SK-N-SH (cell line): ENCODE measurements at regions not wholly inside any gene's neighbourhood (a gene's known extent, or its start where the extent isn't known, plus 50 kb on each side); places are given as distances from the start of the nearest gene placed in this dataset.
A peak's percentile ranks its signal among the peaks of the same experiment; 100 is the strongest.

Experiments used
- CTCF ChIA-PET: fragments of 300-600, 350-600 bp; formaldehyde crosslinking; extraction: SDS; loops from one replicate; lab custom pipeline; 2021; lab: Yijun Ruan, JAX
- POLR2A ChIA-PET: fragments of 350-600 bp; sonication (Branson Sonifier 250); formaldehyde crosslinking; extraction: SDS; loops from one replicate; lab custom pipeline; 2020; ENCODE audit warnings: antibody characterized with exemption, inconsistent platforms; lab: Yijun Ruan, JAX
- DNase-seq: peaks from one replicate; pipeline ENCODE4 v3.0.0; 2012
- H2AFZ ChIP-seq: fragments of 200-600 bp; sonication (generic); 2 replicates; pipeline ENCODE4 v1.8.1; 2016; ENCODE audit warnings: antibody characterized with exemption, mild to moderate bottlenecking, low read depth
- H3F3A ChIP-seq: fragments of 200-600 bp; sonication (generic); replicated peaks from 2 replicates; pipeline ENCODE3; 2016; ENCODE audit warnings: antibody characterized with exemption, mild to moderate bottlenecking; ENCODE audit not compliant: insufficient read depth
- H3K27ac ChIP-seq, 2 experiments: fragments of 200-500 bp in 1 of 2; fragments of 200-600 bp in 1 of 2; sonication (Bioruptor generic) in 1 of 2; sonication (generic), shearing (Covaris generic) in 1 of 2; 2 replicates each; pipeline versions ENCODE4 v1.5.1 to v1.6.1; 2014 to 2016; ENCODE audit warnings: low read depth in 2 of 2, inconsistent platforms in 1 of 2, low read length in 1 of 2, mild to moderate bottlenecking in 1 of 2, mixed read lengths in 1 of 2
- H3K27me3 ChIP-seq: fragments of 200-600 bp; sonication (generic), shearing (Covaris generic); 2 replicates; pipeline ENCODE4 v1.6.1; 2016; ENCODE audit warnings: mixed run types; ENCODE audit not compliant: insufficient read depth
- H3K36me3 ChIP-seq, 2 experiments: fragments of 200-500 bp in 1 of 2; fragments of 200-600 bp in 1 of 2; sonication (Bioruptor generic) in 1 of 2; sonication (generic) in 1 of 2; replicated peaks in 1 of 2; 2 replicates each; pipeline versions ENCODE3 to v1.5.1; 2014 to 2016; ENCODE audit warnings: low read length in 1 of 2, mild to moderate bottlenecking in 1 of 2; ENCODE audit not compliant: insufficient read depth in 2 of 2, control insufficient read depth in 1 of 2
- H3K4me1 ChIP-seq, 2 experiments: fragments of 200-500 bp in 1 of 2; fragments of 200-600 bp in 1 of 2; sonication (Bioruptor generic) in 1 of 2; sonication (generic), shearing (Covaris generic) in 1 of 2; 2 replicates each; pipeline versions ENCODE4 v1.5.1 to v1.6.1; 2014 to 2016; ENCODE audit warnings: low read depth in 1 of 2, low read length in 1 of 2, mixed run types in 1 of 2; ENCODE audit not compliant: insufficient read depth in 2 of 2, control insufficient read depth in 1 of 2
- H3K4me2 ChIP-seq: fragments of 200-600 bp; sonication (generic), shearing (Covaris generic); 2 replicates; pipeline ENCODE4 v1.6.1; 2017; ENCODE audit warnings: mixed run types
- H3K4me3 ChIP-seq, 2 experiments: fragments of 200-500 bp in 1 of 2; fragments of 200-600 bp in 1 of 2; sonication (Bioruptor generic) in 1 of 2; sonication (generic), shearing (Covaris generic) in 1 of 2; 2 replicates each; pipeline versions ENCODE4 v1.5.1 to v1.8.1; 2014 to 2016; ENCODE audit warnings: low read depth in 2 of 2, inconsistent platforms in 1 of 2, low read length in 1 of 2, mild to moderate bottlenecking in 1 of 2, mixed read lengths in 1 of 2, moderate library complexity in 1 of 2
- H3K79me2 ChIP-seq: fragments of 200-600 bp; sonication (generic); 2 replicates; pipeline ENCODE4 v1.8.1; 2017; ENCODE audit warnings: mild to moderate bottlenecking; ENCODE audit not compliant: insufficient read depth
- H3K9ac ChIP-seq: fragments of 200-600 bp; sonication (generic); 2 replicates; pipeline ENCODE4 v1.6.1; 2017; ENCODE audit warnings: mixed run types
- H3K9me2 ChIP-seq: fragments of 200-600 bp; sonication (generic); 2 replicates; pipeline ENCODE4 v1.6.1; 2017; ENCODE audit warnings: mixed run types
- H3K9me3 ChIP-seq: fragments of 200-600 bp; sonication (generic); 2 replicates; pipeline ENCODE4 v1.6.1; 2017; ENCODE audit warnings: mixed run types, mild to moderate bottlenecking, moderate library complexity
- H4K20me1 ChIP-seq: fragments of 200-600 bp; sonication (generic); 2 replicates; pipeline ENCODE4 v1.6.1; 2017; ENCODE audit warnings: mild to moderate bottlenecking, mixed run types; ENCODE audit not compliant: insufficient read depth
- EP300 ChIP-seq, 2 experiments: IDR thresholded peaks; 2 replicates each; pipeline versions ENCODE4 v1.4.0 to v1.6.1; 2012; ENCODE audit warnings: borderline replicate concordance in 1 of 2, low read depth in 1 of 2, low read length in 1 of 2
- FOSL2 ChIP-seq: IDR thresholded peaks from 2 replicates; pipeline ENCODE4 v1.4.0; 2012; ENCODE audit warnings: low read depth, mild to moderate bottlenecking, moderate library complexity, borderline replicate concordance
- FOXJ3 ChIP-seq: sonication (generic); formaldehyde crosslinking; IDR thresholded peaks from 2 replicates; pipeline ENCODE4 v1.5.1; 2020; ENCODE audit warnings: mild to moderate bottlenecking, missing genetic modification reagents
- GABPA ChIP-seq: IDR thresholded peaks from 2 replicates; pipeline ENCODE4 v1.4.0; 2012; ENCODE audit warnings: low read depth, mild to moderate bottlenecking
- GATA2 ChIP-seq: sonication (generic); formaldehyde crosslinking; IDR thresholded peaks from 2 replicates; pipeline ENCODE4 v1.5.0; 2020; ENCODE audit warnings: mild to moderate bottlenecking, missing genetic modification reagents
- MAX ChIP-seq: IDR thresholded peaks from 2 replicates; pipeline ENCODE4 v1.4.0; 2012; ENCODE audit warnings: low read depth
- MEF2A ChIP-seq: IDR thresholded peaks from 2 replicates; pipeline ENCODE4 v1.4.0; 2012; ENCODE audit warnings: low read depth, borderline replicate concordance
- NRF1 ChIP-seq: IDR thresholded peaks from 2 replicates; pipeline ENCODE4 v1.6.1; 2012; ENCODE audit warnings: low read depth, mild to moderate bottlenecking, low read length
- PBX3 ChIP-seq: IDR thresholded peaks from 2 replicates; pipeline ENCODE4; 2012
- POLR2AphosphoS5 ChIP-seq: IDR thresholded peaks from 2 replicates; pipeline ENCODE4 v1.6.1; 2012; ENCODE audit warnings: low read depth, low read length
- RCOR1 ChIP-seq: fragments of 150-350 bp; IDR thresholded peaks from 2 replicates; pipeline ENCODE4 v1.6.1; 2017; ENCODE audit warnings: antibody characterized with exemption, low read length
- RXRA ChIP-seq: IDR thresholded peaks from 2 replicates; pipeline ENCODE4 v1.4.0; 2012; ENCODE audit warnings: low read depth, mild to moderate bottlenecking, borderline replicate concordance
- SMC3 ChIP-seq: IDR thresholded peaks from 2 replicates; pipeline ENCODE4 v1.6.1; 2012; ENCODE audit warnings: low read depth, low read length, improper control_type of control experiment
- TCF12 ChIP-seq: IDR thresholded peaks from 2 replicates; pipeline ENCODE4 v1.4.0; 2012
- TEAD4 ChIP-seq: IDR thresholded peaks from 2 replicates; pipeline ENCODE4 v1.4.0; 2012; ENCODE audit warnings: mild to moderate bottlenecking, borderline replicate concordance; ENCODE audit not compliant: insufficient read depth
- USF1 ChIP-seq: IDR thresholded peaks from 2 replicates; pipeline ENCODE4 v1.4.0; 2012; ENCODE audit warnings: low read depth, borderline replicate concordance
- YY1 ChIP-seq: IDR thresholded peaks from 2 replicates; pipeline ENCODE4 v1.4.0; 2012; ENCODE audit warnings: low read depth, mild to moderate bottlenecking
- WGBS: methylation state at CpG from one replicate; pipeline ENCODE4 v1.1.6; 2017; ENCODE audit warnings: low lambda C conversion rate; 5-methylcytosine and 5-hydroxymethylcytosine counted together
- TF ChIP-seq, protein P1 (sequence below): fragments of 150-350 bp; IDR thresholded peaks from 2 replicates; pipeline ENCODE4 v1.6.1; 2016; ENCODE audit warnings: mild to moderate bottlenecking, low read depth, low read length

DNA sequence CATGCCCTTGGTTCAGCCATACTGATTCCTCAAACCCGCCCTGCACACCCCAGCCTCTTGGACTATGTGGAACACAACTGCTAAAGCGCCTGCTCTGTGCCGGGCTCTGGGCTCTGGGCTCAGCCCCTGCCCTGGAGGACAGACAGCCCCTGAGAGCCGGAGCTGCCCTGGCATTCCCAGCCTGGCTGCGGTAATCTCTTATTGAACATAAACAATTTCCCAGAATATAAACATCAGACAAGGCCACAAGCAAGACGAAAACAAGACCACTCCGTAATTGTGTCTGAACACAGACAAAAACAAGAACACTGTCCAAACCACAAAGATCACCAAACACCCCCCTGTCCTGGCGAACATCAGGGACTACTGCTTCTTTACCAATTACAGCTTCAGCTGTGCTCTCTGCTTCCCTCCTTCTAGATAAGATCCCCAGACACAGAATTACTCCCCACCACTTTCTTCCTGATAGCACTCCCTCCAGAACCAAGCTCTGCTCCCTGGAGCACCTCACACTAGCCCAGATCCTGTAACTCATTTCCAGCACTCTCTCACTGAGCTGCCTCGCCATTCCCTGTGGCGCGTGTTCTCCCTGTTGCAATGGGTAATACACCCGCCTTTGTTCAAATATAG, 57.1 kb upstream of the TLE3 start (continued):
- TF ChIP-seq EP300 (IDR thresholded peaks at IDR 0.05; ENCODE audit: borderline replicate concordance in 1 of 2, low read depth in 1 of 2, low read length in 1 of 2) (peak in 1 of 2 experiments; percentile 60; a peak in 1 of 4 replicates), MEF2A (no peak), MAX (no peak), TCF12 (peak; percentile 31; the same call in 1 of the 2 replicates), SMC3 (no peak), GATA2 (CRISPR knock-in tag) (peak; percentile 71), FOXJ3 (CRISPR knock-in tag) (0 out of 2 replicates have a peak, but pooled peaks have one; percentile 41), RXRA (no peak)
- TF ChIP-seq, protein P1, sequence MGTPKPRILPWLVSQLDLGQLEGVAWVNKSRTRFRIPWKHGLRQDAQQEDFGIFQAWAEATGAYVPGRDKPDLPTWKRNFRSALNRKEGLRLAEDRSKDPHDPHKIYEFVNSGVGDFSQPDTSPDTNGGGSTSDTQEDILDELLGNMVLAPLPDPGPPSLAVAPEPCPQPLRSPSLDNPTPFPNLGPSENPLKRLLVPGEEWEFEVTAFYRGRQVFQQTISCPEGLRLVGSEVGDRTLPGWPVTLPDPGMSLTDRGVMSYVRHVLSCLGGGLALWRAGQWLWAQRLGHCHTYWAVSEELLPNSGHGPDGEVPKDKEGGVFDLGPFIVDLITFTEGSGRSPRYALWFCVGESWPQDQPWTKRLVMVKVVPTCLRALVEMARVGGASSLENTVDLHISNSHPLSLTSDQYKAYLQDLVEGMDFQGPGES, result no peak

DNA sequence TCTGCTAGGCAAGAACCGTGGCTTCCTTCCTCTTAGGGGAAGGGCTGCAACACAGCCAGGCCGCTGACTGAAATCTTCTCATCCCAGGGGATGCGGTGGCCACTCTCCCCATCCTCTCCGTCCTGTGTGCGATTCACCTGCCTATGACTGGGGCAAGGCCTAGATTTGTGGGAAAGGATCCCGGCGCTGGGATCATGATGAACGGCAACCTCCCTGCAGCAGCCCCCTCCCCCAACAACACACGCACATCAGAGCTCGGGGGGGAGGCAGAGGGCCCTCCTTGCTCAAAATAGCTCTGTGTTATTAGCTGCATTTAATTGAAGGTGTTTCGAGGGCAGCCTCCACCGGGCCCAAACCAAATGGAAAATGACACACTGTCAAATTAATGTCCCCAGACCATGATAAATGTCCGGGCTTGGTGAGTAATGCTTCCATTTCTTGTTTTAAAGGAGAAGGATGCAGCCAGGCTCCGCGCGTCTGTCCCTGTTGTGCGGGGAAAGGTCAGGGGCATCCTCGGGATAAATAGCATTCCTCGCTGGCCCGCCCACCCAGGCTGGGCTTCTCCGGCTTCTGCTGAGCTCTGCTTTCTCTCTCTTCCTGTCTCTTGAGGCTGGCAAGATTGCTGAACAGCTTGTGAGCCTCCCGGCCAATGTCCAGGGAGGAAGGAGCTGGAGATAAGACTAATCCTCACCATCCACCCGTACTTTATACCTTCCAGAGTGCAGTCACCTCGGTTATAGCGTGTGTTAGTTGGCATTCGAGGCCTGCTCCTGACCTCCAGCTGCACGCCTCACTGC, 56.4 kb upstream of the TLE3 start:
- H3K27ac ChIP-seq, result peak overlapping the region in 1 of 2 experiments; percentile 97; a peak in 3 of 4 replicates
- H3K4me2 ChIP-seq, result no peak overlapping the region
- H3K36me3 ChIP-seq, result no peaks in the 10 kb centered on the region
- peak; percentile 67 for DNase-seq
- CTCF ChIA-PET, result interaction anchor here (0.6 to 3.6 kb wide), 8 partner anchors 12 to 519 kb away, joined by 3 to 15 read pairs (median 4); no protein-coding TSS in a partner anchor
- no peaks in the 10 kb centered on the region for H3K79me2 ChIP-seq
- no peaks in the 10 kb centered on the region for H3K9me3 ChIP-seq
- no peaks in the 10 kb centered on the region for H3K27me3 ChIP-seq
- no peak overlapping the region for H3K9ac ChIP-seq
- 53% methylated on average over 23 of the region's 27 CpGs for WGBS
- TF ChIP-seq POLR2AphosphoS5, result no peak
- no peak for TF ChIP-seq USF1
- no peak for TF ChIP-seq RCOR1
- peak; percentile 69 for TF ChIP-seq PBX3
- TF ChIP-seq TCF12, result peak; percentile 13; the same call in 1 of the 2 replicates
- TF ChIP-seq MAX, result no peak
- no peak for TF ChIP-seq RXRA
- TF ChIP-seq YY1, result no peak
- TF ChIP-seq TEAD4, result no peak
- no peak for TF ChIP-seq NRF1
- no peak for TF ChIP-seq FOSL2
- no peak for TF ChIP-seq GABPA
- POLR2A ChIA-PET, result interaction anchor here (1.1 to 2.2 kb wide), 5 partner anchors 11 to 186 kb away, joined by 3 to 9 read pairs (median 4); no protein-coding TSS in a partner anchor
- peaks cover 16% of the 10 kb centered on the region for H3F3A ChIP-seq
- 0 out of 2 replicates have a peak overlapping the region, but pooled peaks have one; percentile 45 for H2AFZ ChIP-seq
- no peak overlapping the region for H3K4me3 ChIP-seq
- no peaks in the 10 kb centered on the region for H4K20me1 ChIP-seq
- H3K4me1 ChIP-seq, result peaks cover 9 to 83% of the 10 kb centered on the region in 2 experiments; a peak in 3 of 4 replicates
- no peaks in the 10 kb centered on the region for H3K9me2 ChIP-seq
